DOHH2 (cell line): ENCODE measurements at regions not wholly inside any gene's neighbourhood (a gene's known extent, or its start where the extent isn't known, plus 50 kb on each side); places are given as distances from the start of the nearest gene placed in this dataset.

Experiments used
- CTCF ChIP-seq: fragments of 200-600 bp; sonication (generic); IDR thresholded peaks from one replicate; pipeline ENCODE4 v1.5.1; 2014; ENCODE audit warnings: antibody characterized with exemption, mild to moderate bottlenecking, low read depth, low read length; ENCODE audit not compliant: poor library complexity, severe bottlenecking
- EZH2phosphoT487 ChIP-seq: fragments of 200-600 bp; sonication (generic); IDR thresholded peaks from 2 replicates; pipeline ENCODE4 v1.6.1; 2017; ENCODE audit warnings: borderline replicate concordance, mild to moderate bottlenecking, antibody characterized with exemption, low read length, moderate library complexity, mixed read lengths

- TF ChIP-seq CTCF = no peak
- TF ChIP-seq EZH2phosphoT487 = no peak
Observed at GRCh38 chr10:2914741-2915140, 152.6 kb upstream of the PFKP start.
